ENCODE measurements at regions not wholly inside any gene's neighbourhood (a gene's known extent, or its start where the extent isn't known, plus 50 kb on each side); places are given as distances from the start of the nearest gene placed in this dataset.
"Not testable (repeated sequence)": the region's sequence is repeated elsewhere in the genome, so short reads cannot be mapped to it uniquely, and the experiment has no call there.

GRCh38 chr10:21403256-21404015, 122.0 kb downstream of the SKIDA1 start:
- DNase-seq: no peak

GRCh38 chr10:21402606-21403083, 122.8 kb downstream of the SKIDA1 start:
- DNase-seq: no peak

DNA sequence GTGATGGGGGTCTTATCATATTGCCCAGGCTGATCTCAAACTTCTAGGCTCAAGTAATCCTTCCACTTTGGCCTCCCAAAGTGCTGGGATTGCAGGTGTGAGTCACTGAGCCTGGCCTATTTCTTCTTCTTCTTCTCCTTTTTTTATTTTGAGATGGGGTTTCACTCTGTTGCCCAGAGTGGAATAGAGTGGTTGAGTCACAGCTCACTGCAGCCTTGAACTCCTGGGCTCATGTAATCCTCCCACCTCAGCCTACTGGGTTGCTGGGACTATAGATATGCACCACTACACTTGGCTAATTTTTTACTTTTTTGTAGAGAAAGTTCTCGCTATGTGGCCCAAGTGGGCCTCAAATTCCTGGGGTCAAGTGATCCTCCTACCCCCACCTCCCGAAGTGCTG, 124.3 kb downstream of the SKIDA1 start:
- no peak for DNase-seq

- DNase-seq: no peak
Observed at GRCh38 chr10:21399392-21400035, 126.0 kb downstream of the SKIDA1 start.

DNA sequence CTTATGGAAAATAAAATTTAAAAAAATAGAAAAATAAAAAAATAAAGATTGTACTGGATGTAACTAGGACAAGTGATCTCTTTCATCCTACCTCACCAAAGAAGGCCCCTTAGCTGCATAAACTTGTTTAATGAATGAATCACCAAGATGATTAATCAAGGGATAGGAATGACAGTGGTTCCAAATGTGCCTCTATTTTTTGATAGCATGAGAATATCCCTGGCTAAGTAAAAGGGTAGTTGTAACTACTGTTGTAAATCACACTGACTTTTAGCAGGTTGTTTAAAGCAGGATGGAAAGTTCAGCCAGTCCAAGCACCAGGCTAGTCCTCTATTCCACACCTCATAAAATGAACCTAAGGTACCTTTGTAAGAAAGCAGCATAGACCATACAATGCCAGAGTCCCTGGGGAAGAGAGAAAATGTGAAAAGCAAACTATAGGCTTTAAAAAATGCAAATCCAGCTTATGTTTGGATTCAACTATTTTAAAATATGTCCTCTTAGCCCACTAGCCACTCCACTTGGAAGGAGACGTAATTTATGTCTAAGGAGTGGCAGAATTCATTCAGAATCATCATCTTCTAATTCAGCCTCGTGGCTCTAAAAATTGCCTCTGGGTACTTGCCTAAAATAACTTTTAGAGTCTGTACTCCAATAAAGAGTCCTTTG, 126.8 kb downstream of the SKIDA1 start:
- DNase-seq: no peak

DNA sequence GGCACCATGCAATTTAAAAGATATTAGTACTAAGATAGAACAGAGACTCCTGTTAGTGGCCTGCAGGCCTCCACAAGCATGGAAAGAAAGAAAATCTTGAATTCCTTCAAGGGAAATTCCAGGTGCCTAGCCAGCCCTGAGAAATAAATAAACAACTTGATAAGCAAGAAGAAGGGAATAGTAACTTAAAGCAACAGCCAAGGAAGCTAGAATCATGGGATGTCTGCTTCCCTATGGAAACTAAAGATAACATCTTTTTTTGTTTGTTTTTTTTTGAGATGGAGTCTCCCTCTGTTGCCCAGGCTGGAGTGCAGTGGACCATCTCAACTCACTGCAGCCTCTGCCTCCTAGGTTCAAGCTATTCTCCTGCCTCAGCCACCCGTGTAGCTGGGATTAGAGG, 128.6 kb downstream of the SKIDA1 start:
- no peak for DNase-seq

DNA sequence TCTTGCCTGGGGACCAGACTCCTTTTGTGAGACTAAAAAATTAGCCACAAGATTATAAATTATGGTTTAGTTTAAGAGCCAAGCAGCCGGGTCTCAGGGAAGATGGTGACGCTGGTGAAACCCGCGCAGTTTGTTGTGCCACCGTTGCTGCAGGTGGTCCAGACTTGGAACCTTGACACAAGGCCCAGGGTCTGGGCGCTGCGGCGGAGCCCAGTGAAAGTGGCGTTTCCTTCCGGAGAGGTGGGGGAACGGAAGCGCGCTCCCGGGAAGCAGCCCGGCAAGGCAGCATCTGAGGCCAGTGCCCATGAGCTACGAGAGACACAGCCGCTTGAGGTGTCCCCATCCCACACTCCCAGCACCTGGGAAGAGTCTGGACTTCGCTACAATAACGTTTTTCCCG, 131.6 kb downstream of the SKIDA1 start:
- DNase-seq: no peak

DNA sequence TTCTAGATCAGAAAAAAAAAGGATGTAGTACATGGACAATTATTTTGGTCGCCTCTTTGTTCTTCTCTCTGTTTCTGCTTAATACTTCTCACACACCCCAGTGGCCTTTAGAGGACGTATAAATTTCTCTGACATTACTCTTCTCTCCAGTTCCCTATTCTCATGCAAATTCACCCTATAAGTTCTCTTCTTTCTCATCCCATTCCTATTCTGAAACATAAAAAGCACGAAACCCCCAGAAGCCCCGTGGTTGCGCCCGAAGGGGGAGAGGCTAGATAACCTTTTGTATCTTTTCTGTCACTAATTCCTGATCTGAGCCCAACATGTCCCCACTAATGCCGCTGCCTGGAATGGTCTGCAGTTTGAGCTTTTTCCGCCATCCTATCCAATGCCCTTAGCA, 136.9 kb downstream of the SKIDA1 start:
- no peak for DNase-seq

GRCh38 chr10:21387868-21388267, 137.6 kb downstream of the SKIDA1 start:
- no peak for DNase-seq

GRCh38 chr10:21385996-21386585, 139.4 kb downstream of the SKIDA1 start:
- no peak for DNase-seq

- DNase-seq: no peak
Observed at GRCh38 chr10:21385536-21385935, 139.9 kb downstream of the SKIDA1 start.

DNA sequence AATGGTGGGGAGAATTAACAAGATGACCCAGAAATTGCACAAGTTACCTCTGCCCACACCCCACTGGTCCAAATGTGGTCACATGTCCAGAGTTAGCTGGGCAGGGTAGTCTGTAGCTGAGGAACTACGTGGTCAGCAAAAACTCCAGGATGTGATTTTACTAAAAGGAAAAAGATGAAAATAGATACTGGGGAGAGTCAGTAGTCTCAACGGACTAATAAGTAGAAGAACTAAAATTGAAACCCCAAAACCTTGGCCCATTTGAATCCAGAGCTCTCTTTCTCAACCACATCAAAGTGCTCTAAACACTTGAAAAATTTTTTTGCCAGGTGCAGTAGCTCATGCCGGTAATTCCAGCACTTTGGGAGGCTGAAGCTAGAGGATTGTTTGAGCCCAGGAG, 146.3 kb downstream of the SKIDA1 start:
- no peak for DNase-seq

DNA sequence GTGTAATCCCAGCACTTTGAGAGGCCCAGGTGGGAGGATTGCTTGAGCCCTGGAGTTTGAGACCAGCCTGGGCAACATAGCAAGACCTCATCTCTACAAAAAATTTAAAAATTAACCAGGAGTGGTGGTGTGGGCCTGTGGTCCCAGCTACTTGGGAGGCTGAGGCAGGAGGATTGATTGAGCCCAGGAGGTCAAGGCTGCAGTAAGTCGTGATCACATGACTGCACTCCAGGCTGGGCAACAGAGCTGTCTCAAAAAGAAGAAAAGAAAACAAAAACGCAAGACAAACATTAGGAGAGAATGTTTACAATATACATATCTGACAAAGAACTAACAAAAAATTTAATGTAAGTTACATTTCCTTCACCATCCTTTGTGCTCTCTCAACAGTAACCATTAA, 150.2 kb downstream of the SKIDA1 start:
- DNase-seq: not testable (repeated sequence)

DNA sequence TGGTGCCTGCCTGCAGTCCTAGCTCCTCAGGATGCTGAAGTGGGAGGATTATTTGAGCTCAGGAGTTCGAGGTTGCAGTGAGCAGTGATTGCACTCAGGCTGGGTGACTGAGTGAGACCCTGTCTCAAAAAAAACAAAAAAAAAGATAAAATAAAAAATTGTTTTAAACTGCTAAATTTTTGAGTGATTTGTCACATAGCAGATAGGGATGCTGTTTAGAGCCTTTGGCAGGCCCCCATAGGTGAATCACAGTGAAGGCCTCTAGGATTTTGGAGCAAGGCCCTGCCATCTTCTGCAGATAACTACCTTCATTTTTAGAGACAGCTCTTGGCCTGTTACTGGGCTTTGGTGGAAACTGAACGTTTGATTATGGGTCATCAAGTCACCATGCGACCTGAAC, 151.6 kb downstream of the SKIDA1 start:
- not testable (repeated sequence) for DNase-seq

- DNase-seq: no peak
Observed at GRCh38 chr10:21372651-21373410, 152.7 kb downstream of the SKIDA1 start.

DNA sequence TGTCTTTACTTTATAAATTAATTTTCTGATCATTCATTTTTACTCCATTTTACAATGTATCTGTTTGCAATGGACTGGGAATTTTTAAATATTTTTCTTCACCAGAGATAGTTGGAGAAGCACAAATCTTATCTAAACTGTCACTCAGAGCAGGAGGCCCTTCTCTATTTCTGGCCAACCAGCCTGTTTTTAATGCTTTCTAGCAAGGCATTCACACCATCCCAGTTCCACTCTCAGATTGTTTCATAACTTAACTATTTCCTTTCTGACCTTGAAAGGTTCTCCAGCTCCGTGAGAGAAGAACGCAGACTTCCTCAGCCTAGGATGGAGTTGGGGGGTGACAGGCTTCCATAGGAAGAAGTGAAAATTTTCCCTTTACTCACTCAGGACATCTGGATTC, 155.8 kb downstream of the SKIDA1 start:
- DNase-seq: no peak

DNA sequence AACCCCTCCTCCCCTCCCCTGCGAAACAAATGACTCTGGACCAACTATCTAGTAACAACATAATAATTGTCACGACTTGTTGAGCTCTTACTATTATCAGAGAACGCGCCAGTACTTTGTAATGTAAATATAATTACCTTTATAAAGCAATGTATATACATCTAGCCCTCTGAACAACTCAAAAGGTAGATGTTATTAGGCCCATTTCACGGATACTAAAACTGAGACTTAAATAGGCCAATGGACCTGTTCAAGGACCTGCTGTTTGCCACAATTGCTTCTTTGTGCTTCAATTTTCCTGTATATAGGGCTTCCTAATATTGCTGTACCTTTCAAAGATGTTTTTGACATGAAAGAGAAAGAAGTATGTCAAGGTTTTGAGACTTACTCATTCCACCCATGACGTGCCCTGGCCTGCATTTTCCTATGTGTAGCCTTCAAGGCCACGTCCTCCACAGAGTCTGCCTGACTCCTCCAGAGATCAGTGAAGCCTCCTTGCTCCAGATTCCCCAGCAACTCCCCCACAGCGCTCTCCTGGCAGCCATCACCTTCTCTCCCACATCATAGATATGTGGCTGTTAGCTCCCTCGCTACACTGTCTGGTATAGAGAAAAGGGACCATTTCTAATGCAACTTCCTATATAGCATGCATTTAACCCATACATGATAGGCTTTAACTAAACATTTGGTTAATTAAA, 156.6 kb downstream of the SKIDA1 start:
- no peak for DNase-seq

DNA sequence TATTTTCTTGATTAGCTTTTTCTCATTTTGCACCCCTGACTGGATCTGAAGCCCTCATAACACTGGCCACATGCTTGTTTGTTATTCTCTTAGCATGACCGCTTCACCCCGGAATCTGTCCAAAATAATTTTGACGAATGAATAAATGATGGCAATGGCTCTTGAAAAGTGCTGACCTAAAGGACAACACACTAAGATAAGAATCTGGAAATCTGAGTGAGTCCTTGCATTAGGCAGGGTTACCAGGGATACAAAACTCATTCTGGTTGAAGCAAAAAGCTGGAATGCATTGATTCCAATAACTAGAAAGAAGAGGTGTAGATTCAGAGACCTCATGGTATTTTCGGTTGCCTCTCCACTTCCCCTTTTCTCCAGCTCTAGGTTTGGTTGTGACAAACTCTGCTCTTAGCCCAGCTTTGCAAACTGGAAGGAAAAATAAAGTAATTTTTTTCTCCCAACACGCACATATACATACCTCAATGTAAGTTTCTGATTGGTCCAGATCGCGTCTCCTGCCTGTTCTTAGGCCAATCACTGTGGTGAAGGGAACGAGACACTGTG, 157.4 kb downstream of the SKIDA1 start:
- DNase-seq: no peak

- DNase-seq: not testable (repeated sequence)
Observed at GRCh38 chr10:21366108-21366507, 159.4 kb downstream of the SKIDA1 start.

DNA sequence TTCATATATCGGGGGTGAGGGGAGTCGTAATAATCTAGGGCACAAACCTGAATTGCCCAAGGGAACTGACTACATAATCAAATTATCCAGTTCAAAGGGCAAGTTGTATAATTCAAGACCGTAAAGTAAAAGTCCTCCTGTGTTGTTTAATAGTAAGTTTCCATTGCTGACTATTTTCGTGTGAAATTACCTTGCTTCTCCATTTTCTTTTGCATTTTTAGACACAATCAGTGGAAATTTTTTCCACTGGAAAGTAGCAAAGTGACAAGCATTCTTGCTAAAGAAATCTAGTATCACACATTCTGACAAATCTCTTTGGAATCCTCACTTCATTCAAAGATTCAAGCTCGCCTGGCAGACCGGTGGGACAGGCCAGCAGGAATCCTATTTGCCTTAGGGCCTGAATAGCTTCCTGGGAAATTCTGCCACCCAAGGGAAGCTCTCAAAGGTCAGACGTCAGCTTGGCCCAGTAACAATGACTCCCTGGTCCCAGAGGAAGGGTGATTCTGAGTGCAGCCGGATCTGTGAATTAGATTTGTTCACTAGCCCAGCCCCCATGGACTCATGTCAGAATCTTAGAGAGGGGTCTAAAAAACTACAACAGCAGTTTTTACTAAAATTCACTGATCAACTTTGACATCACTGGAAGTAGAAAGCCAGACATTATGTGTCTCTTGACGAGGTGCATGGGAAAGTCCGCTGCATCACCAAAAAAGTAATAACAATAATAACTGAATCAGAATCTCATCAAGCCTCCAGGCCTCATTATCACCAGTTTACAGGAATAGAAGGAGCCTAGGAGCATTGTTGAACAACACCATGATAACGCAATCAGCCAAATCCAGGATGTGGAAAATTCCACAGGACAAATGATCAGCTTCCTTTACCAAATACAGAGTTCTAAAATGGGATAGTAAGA, 161.0 kb downstream of the SKIDA1 start:
- no peak for DNase-seq

DNA sequence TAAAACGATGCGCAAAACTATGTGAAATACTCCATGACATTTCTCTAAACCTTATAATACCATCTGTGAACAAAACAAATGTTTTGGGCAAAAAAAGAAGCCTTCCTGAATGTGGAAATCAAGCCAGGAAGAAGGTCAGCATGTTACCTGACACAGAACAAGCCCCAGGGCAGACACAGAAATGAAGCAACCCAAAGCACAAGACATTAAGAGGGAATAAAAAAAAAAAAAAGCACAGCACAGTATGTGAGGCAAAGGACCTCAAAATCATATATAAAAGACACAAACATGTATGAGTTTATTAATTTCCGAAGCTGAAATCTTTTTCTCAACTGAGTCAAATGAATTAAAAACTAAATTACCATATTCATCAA, 161.8 kb downstream of the SKIDA1 start:
- no peak for DNase-seq

All from KG1 (cell line).